Fibroblast of lung (primary cell): ENCODE measurements at regions not wholly inside any gene's neighbourhood (a gene's known extent, or its start where the extent isn't known, plus 50 kb on each side); places are given as distances from the start of the nearest gene placed in this dataset.

Experiments
- DNase-seq, 2 donors: peaks; one replicate each; pipeline versions ENCODE4 v3.0.0 to v3.0.0-alpha.2; 2010; ENCODE audit warnings: low read depth in 2 of 2
- H2AFZ ChIP-seq: 2 replicates; pipeline ENCODE4 v1.5.1; 2012; ENCODE audit warnings: low read length, control low read depth, inconsistent platforms
- H3K27ac ChIP-seq: 2 replicates; pipeline ENCODE4 v1.5.1; 2011; ENCODE audit warnings: low read length, control low read depth; ENCODE audit not compliant: insufficient read depth
- H3K27me3 ChIP-seq: 2 replicates; pipeline ENCODE4 v1.5.1; 2011; ENCODE audit warnings: mild to moderate bottlenecking, low read length; ENCODE audit not compliant: control insufficient read depth, insufficient read depth
- H3K36me3 ChIP-seq: 2 replicates; pipeline ENCODE4 v1.5.1; 2011; ENCODE audit warnings: low read length; ENCODE audit not compliant: control insufficient read depth, insufficient read depth
- H3K4me1 ChIP-seq: 2 replicates; pipeline ENCODE4 v1.5.1; 2011; ENCODE audit warnings: low read length; ENCODE audit not compliant: control insufficient read depth, insufficient read depth; ENCODE audit errors: extremely low read depth
- H3K4me2 ChIP-seq: 2 replicates; pipeline ENCODE4 v1.5.1; 2011; ENCODE audit warnings: low read length, control low read depth; ENCODE audit not compliant: insufficient read depth; ENCODE audit errors: extremely low read depth
- H3K4me3 ChIP-seq, 4 experiments: fragments of 200-600 bp in 1 of 4; sonication (generic) in 1 of 4; replicated peaks in 1 of 4; 2 replicates each; pipeline ENCODE4 v1.5.1; 2011 to 2016; ENCODE audit warnings: low read length in 4 of 4, low read depth in 3 of 4, mild to moderate bottlenecking in 3 of 4, control low read depth in 2 of 4, inconsistent platforms in 1 of 4, mixed read lengths in 1 of 4; ENCODE audit not compliant: insufficient read depth in 1 of 4; ENCODE audit errors: control extremely low read depth in 1 of 4
- H3K79me2 ChIP-seq: 2 replicates; pipeline ENCODE4 v1.5.1; 2012; ENCODE audit warnings: mild to moderate bottlenecking, low read length, inconsistent platforms; ENCODE audit not compliant: control insufficient read depth, insufficient read depth
- H3K9ac ChIP-seq: 2 replicates; pipeline ENCODE4 v1.5.1; 2011; ENCODE audit warnings: mild to moderate bottlenecking, low read length, control low read depth; ENCODE audit not compliant: insufficient read depth
- H3K9me3 ChIP-seq: 2 replicates; pipeline ENCODE4 v1.5.1; 2012; ENCODE audit warnings: low read depth, low read length; ENCODE audit not compliant: control insufficient read depth, insufficient read depth
- H4K20me1 ChIP-seq: 2 replicates; pipeline ENCODE4 v1.5.1; 2011; ENCODE audit warnings: low read length; ENCODE audit not compliant: control insufficient read depth, insufficient read depth; ENCODE audit errors: extremely low read depth
- CTCF ChIP-seq, 2 donors: IDR thresholded peaks in 1 of 2; conservative IDR thresholded peaks in 1 of 2; 1 replicate in 1 of 2; 2 replicates in 1 of 2; pipeline ENCODE4 v1.5.1; 2011 to 2012; ENCODE audit warnings: low read length in 2 of 2, control low read depth in 1 of 2, inconsistent platforms in 1 of 2, low read depth in 1 of 2, mild to moderate bottlenecking in 1 of 2
- EZH2 ChIP-seq: IDR thresholded peaks from 2 replicates; pipeline ENCODE4 v1.5.1; 2012; ENCODE audit warnings: low read length, control low read depth, mild to moderate bottlenecking; ENCODE audit errors: missing control alignments

DNA sequence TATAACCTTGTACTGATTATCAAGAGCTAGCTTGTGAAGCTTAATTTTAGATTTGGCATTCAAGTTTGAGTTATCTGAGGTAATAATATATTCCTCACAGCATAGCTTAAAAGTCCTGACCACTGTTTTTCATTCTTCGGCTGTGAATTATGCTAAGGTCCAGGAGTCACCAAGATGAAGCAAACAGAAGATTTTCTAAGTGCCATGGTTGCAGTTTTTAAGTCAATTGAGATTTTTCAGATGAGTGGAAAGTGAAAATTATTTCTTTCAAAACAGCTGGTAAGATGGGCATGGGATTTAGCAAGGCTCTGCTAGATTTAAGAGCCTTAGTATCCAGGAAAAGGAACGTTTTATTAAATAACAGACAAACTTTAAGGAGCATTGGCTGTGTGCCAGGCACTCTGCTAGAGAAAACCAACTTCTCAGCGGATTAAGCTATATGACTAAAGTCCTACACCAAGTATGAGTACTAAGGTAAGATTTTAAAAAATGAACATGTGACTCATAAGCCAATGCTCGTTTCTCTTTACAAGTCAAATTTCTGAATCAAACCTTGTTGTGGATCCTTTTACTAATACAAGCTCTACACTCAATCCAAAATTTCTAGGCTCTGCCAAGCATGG lies 149.9 kb upstream of the IL15 start:
- no peak overlapping the region for H3K4me3 ChIP-seq
- H3K4me1 ChIP-seq, result no peaks in the 10 kb centered on the region
- H3K9ac ChIP-seq, result no peak overlapping the region
- no peak overlapping the region for H3K4me2 ChIP-seq
- no peaks in the 10 kb centered on the region for H3K27me3 ChIP-seq
- no peaks in the 10 kb centered on the region for H3K79me2 ChIP-seq
- H3K27ac ChIP-seq, result no peak overlapping the region
- H2AFZ ChIP-seq, result no peak overlapping the region
- H4K20me1 ChIP-seq, result no peaks in the 10 kb centered on the region
- H3K36me3 ChIP-seq, result no peaks in the 10 kb centered on the region
- no peaks in the 10 kb centered on the region for H3K9me3 ChIP-seq
- peak; percentile 64 to 86 for DNase-seq
- TF ChIP-seq EZH2 (no peak), CTCF (conservative IDR thresholded peaks at IDR 0.05 in 1 of 2, IDR thresholded peaks at IDR 0.05 in 1 of 2; ENCODE audit: low read depth in 1 of 2, low read length in 2 of 2) (no peak)

- no peaks in the 10 kb centered on the region for H3K79me2 ChIP-seq
- no peak overlapping the region for H3K4me2 ChIP-seq
- no peak overlapping the region for H2AFZ ChIP-seq
- H3K4me3 ChIP-seq, result no peak overlapping the region
- no peaks in the 10 kb centered on the region for H3K36me3 ChIP-seq
- DNase-seq, result no peak
- H3K4me1 ChIP-seq, result no peaks in the 10 kb centered on the region
- no peaks in the 10 kb centered on the region for H4K20me1 ChIP-seq
- no peaks in the 10 kb centered on the region for H3K27me3 ChIP-seq
- no peaks in the 10 kb centered on the region for H3K9me3 ChIP-seq
- H3K9ac ChIP-seq, result no peak overlapping the region
- no peak overlapping the region for H3K27ac ChIP-seq
- TF ChIP-seq CTCF (conservative IDR thresholded peaks at IDR 0.05 in 1 of 2, IDR thresholded peaks at IDR 0.05 in 1 of 2; ENCODE audit: low read depth in 1 of 2, low read length in 2 of 2) (no peak), EZH2 (no peak)
Measured at GRCh38 chr4:141497627-141498026, 138.8 kb upstream of the IL15 start.

DNA sequence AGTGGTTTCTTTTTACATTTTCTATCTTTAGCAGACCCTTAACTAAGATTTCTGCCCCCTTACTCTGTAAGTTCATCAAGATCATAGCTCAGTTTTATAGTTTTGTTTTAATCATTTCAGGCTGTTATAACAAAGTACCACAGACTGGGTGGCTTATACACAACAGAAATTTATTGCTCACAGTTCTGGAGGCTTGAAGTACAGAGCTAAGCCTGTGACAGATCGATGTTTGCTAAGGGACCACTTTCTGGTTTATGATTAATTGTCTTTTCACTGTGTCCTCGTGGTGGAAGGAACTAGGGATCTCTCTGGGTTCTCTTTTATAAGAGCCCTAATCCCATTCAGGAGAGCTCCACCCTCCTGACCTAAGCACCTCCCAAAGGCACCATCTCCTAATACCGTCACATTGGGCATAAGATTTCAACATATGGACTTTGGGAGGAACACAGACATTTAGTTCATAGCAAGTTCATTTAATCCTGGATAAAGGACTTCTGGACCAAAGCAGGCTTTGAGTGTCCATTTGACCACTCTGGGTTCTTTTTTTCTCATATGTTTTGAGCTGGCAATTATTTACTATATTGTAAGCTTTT lies 137.0 kb upstream of the IL15 start:
- TF ChIP-seq CTCF (conservative IDR thresholded peaks at IDR 0.05 in 1 of 2, IDR thresholded peaks at IDR 0.05 in 1 of 2; ENCODE audit: low read depth in 1 of 2, low read length in 2 of 2) (no peak), EZH2 (no peak)
- Histone ChIP-seq H3K4me1 (no peaks in the 10 kb centered on the region), H3K27me3 (no peaks in the 10 kb centered on the region), H3K79me2 (no peaks in the 10 kb centered on the region), H4K20me1 (no peaks in the 10 kb centered on the region), H3K27ac (no peak overlapping the region), H3K9me3 (no peaks in the 10 kb centered on the region), H2AFZ (no peak overlapping the region), H3K4me2 (no peak overlapping the region), H3K9ac (no peak overlapping the region), H3K4me3 (no peak overlapping the region), H3K36me3 (no peaks in the 10 kb centered on the region)
- no peak for DNase-seq
